Psoas muscle (tissue), 7 donors: ENCODE measurements at regions not wholly inside any gene's neighbourhood (a gene's known extent, or its start where the extent isn't known, plus 50 kb on each side); places are given as distances from the start of the nearest gene placed in this dataset.

Source experiments
- ATAC-seq, 4 donors: fragments of 200-7000 bp; cut with Tn5 transposase; one replicate each; pipeline ENCODE4 v1.9.1; 2020; ENCODE audit warnings: moderate library complexity in 3 of 4, mild to moderate bottlenecking in 2 of 4
- DNase-seq, 2 donors: peaks; one replicate each; pipeline ENCODE4 v3.0.0-alpha.2; 2020
- H3K27ac ChIP-seq: fragments of 200-600 bp; one replicate; pipeline ENCODE4 v1.8.0; 2022
- H3K27me3 ChIP-seq, 3 donors: fragments of 200-600 bp in 1 of 3; one replicate each; pipeline versions ENCODE4 v1.6.1 to v1.8.0; 2013 to 2022; ENCODE audit warnings: low read length in 2 of 3, mild to moderate bottlenecking in 2 of 3, moderate library complexity in 1 of 3; ENCODE audit not compliant: insufficient read depth in 3 of 3
- H3K36me3 ChIP-seq, 2 donors: fragments of 200-600 bp in 1 of 2; one replicate each; pipeline versions ENCODE4 v1.6.1 to v1.8.0; 2013 to 2022; ENCODE audit warnings: low read depth in 1 of 2, mild to moderate bottlenecking in 1 of 2, moderate library complexity in 1 of 2; ENCODE audit not compliant: insufficient read depth in 1 of 2
- H3K4me1 ChIP-seq: fragments of 200-600 bp; one replicate; pipeline ENCODE4 v1.8.0; 2022
- H3K4me3 ChIP-seq: fragments of 200-600 bp; one replicate; pipeline ENCODE4 v1.8.0; 2022; ENCODE audit warnings: mild to moderate bottlenecking
- H3K9me3 ChIP-seq: fragments of 200-600 bp; one replicate; pipeline ENCODE4 v1.8.0; 2022
- WGBS, 3 donors: extraction: QIAGEN DNeasy Blood & Tissue Kit; methylation state at CpG; one replicate each; pipeline versions ENCODE4 v1.1.6 to v1.1.7; 2013; 5-methylcytosine and 5-hydroxymethylcytosine counted together
- intact Hi-C, 2 donors: fragments of 100-400 bp; cut with DNase I; formaldehyde crosslinking; loops; one replicate each; pipeline versions ENCODE4 v1.11.0 to v1.14.2; 2022
- TF ChIP-seq, protein P1 (sequence below): fragments of 200-600 bp; IDR thresholded peaks from one replicate; pipeline ENCODE4 v1.8.0; 2022; ENCODE audit warnings: antibody characterized with exemption
- donor health status: healthy with polysubstance abuse.
- donor health status: DM: no; HTN: no; CAD: no; lungs with moderate emphysema.
- donor health status: Bipolar disorder and iron deficiency.
- donor health status: healthy.
- donor health status: DM: yes; HTN: yes; CAD: no.
- donor health status: DM: no; HTN: no; CAD: no.
- donor health status: DM: yes; HTN: yes; CAD: no.

DNA sequence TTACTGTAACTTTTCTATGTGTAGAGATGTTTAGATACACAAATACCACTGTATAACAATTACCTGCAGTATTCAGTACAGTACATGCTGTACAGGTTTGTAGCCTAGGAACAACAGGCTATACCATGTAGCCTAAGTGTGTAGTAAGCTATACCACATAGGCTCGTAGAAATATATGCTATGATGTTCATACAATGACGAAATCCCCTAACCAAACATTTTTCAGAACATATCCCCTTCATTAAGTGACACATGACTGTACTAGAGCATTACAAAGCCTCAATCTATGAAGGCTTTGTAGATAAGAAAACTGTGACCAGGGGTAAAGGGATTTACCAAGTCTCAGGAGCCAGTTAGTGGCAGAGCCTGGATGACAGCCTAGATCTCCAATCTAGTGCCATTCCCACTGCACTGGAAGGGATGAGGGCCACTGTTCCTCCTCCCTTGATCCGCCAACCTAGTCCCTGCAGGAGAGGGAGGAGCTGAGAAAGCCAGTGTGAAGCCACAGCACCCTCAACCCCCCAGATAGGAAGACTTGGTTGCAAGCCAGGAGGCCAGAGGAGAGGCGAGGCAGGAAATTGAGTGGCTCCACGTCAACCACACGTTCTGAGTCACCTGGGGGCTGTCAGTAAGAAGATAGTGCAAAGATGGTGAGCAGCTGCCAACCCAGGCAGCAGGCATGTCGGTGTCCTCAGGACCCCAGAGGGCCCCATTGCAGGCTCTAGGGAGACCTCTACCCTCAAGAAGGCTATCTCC, 227.7 kb downstream of the BCOR start:
- intact Hi-C loops: no loop called here
- no peaks in the 10 kb centered on the region for H3K9me3 ChIP-seq
- no peak overlapping the region for H3K27ac ChIP-seq
- TF ChIP-seq, protein P1, sequence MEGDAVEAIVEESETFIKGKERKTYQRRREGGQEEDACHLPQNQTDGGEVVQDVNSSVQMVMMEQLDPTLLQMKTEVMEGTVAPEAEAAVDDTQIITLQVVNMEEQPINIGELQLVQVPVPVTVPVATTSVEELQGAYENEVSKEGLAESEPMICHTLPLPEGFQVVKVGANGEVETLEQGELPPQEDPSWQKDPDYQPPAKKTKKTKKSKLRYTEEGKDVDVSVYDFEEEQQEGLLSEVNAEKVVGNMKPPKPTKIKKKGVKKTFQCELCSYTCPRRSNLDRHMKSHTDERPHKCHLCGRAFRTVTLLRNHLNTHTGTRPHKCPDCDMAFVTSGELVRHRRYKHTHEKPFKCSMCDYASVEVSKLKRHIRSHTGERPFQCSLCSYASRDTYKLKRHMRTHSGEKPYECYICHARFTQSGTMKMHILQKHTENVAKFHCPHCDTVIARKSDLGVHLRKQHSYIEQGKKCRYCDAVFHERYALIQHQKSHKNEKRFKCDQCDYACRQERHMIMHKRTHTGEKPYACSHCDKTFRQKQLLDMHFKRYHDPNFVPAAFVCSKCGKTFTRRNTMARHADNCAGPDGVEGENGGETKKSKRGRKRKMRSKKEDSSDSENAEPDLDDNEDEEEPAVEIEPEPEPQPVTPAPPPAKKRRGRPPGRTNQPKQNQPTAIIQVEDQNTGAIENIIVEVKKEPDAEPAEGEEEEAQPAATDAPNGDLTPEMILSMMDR: no peak
- no peak overlapping the region for H3K4me3 ChIP-seq
- DNase-seq (no peak), ATAC-seq (no peak)
- 67 to 77% (median 75%) methylated on average over 7 of the region's 7 CpGs for WGBS, 3 donors
- H3K36me3 ChIP-seq: no peaks in the 10 kb centered on the region
- peaks cover 0 to 7% (median 0%) of the 10 kb centered on the region in 3 donors for H3K27me3 ChIP-seq
- H3K4me1 ChIP-seq: no peaks in the 10 kb centered on the region

DNA sequence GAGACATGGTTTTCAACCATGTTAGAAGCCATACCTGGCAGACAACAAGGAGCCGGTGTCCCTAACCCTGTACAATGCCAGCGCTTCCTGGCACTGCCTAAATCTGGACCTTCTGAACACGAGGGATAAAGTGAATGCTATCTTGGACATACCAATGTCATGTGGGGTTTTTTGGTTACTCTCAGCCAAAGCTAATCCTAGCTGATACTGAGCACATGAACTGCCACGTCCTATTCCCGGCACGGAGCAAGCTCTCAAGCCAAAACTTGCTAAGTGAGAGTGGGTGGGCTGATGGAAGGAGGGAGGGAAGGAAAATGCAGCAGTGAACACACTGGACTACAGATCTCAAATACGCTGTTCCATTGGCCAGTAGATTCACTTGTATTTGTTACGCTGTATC, 226.1 kb downstream of the BCOR start:
- no peak overlapping the region for H3K4me3 ChIP-seq
- H3K36me3 ChIP-seq: no peaks in the 10 kb centered on the region
- TF ChIP-seq, protein P1: no peak
- H3K9me3 ChIP-seq: no peaks in the 10 kb centered on the region
- no peak for DNase-seq
- peaks cover 0 to 7% (median 0%) of the 10 kb centered on the region in 3 donors for H3K27me3 ChIP-seq
- no peak overlapping the region for H3K27ac ChIP-seq
- intact Hi-C loops: no loop called here
- no peaks in the 10 kb centered on the region for H3K4me1 ChIP-seq
- WGBS, 3 donors: 48 to 57% (median 56%) methylated on average over 8 of the region's 8 CpGs
- ATAC-seq: no peak

- intact Hi-C loops: no loop called here
- Histone ChIP-seq H3K27ac (no peak overlapping the region), H3K4me3 (no peak overlapping the region), H3K9me3 (no peaks in the 10 kb centered on the region), H3K4me1 (no peaks in the 10 kb centered on the region), H3K27me3 (peaks cover 0 to 11% (median 0%) of the 10 kb centered on the region in 3 donors), H3K36me3 (no peaks in the 10 kb centered on the region)
- TF ChIP-seq, protein P1: no peak
- 85 to 98% (median 97%) methylated on average over 5 of the region's 5 CpGs for WGBS, 3 donors
- no peak for DNase-seq
- no peak for ATAC-seq
Measured at GRCh38 chrX:39873117-39873516, 224.6 kb downstream of the BCOR start.

GRCh38 chrX:39874202-39874816, 223.4 kb downstream of the BCOR start:
- Histone ChIP-seq H3K4me3 (no peak overlapping the region), H3K9me3 (no peaks in the 10 kb centered on the region), H3K27me3 (peaks cover 0 to 11% (median 0%) of the 10 kb centered on the region in 3 donors), H3K4me1 (no peaks in the 10 kb centered on the region), H3K36me3 (no peaks in the 10 kb centered on the region), H3K27ac (no peak overlapping the region)
- no peak for ATAC-seq
- 70 to 90% (median 80%) methylated on average over 5 of the region's 5 CpGs for WGBS, 3 donors
- no peak for DNase-seq
- intact Hi-C loops: no loop called here
- TF ChIP-seq, protein P1: no peak
